Psoas muscle (tissue), 7 donors: ENCODE measurements at regions not wholly inside any gene's neighbourhood (a gene's known extent, or its start where the extent isn't known, plus 50 kb on each side); places are given as distances from the start of the nearest gene placed in this dataset.

Experiments
- ATAC-seq, 4 donors: fragments of 200-7000 bp; cut with Tn5 transposase; one replicate each; pipeline ENCODE4 v1.9.1; 2020; ENCODE audit warnings: moderate library complexity in 3 of 4, mild to moderate bottlenecking in 2 of 4
- DNase-seq, 2 donors: peaks; one replicate each; pipeline ENCODE4 v3.0.0-alpha.2; 2020
- H3K27ac ChIP-seq: fragments of 200-600 bp; one replicate; pipeline ENCODE4 v1.8.0; 2022
- H3K27me3 ChIP-seq, 3 donors: fragments of 200-600 bp in 1 of 3; one replicate each; pipeline versions ENCODE4 v1.6.1 to v1.8.0; 2013 to 2022; ENCODE audit warnings: low read length in 2 of 3, mild to moderate bottlenecking in 2 of 3, moderate library complexity in 1 of 3; ENCODE audit not compliant: insufficient read depth in 3 of 3
- H3K36me3 ChIP-seq, 2 donors: fragments of 200-600 bp in 1 of 2; one replicate each; pipeline versions ENCODE4 v1.6.1 to v1.8.0; 2013 to 2022; ENCODE audit warnings: low read depth in 1 of 2, mild to moderate bottlenecking in 1 of 2, moderate library complexity in 1 of 2; ENCODE audit not compliant: insufficient read depth in 1 of 2
- H3K4me1 ChIP-seq: fragments of 200-600 bp; one replicate; pipeline ENCODE4 v1.8.0; 2022
- H3K4me3 ChIP-seq: fragments of 200-600 bp; one replicate; pipeline ENCODE4 v1.8.0; 2022; ENCODE audit warnings: mild to moderate bottlenecking
- H3K9me3 ChIP-seq: fragments of 200-600 bp; one replicate; pipeline ENCODE4 v1.8.0; 2022
- WGBS, 3 donors: extraction: QIAGEN DNeasy Blood & Tissue Kit; methylation state at CpG; one replicate each; pipeline versions ENCODE4 v1.1.6 to v1.1.7; 2013; 5-methylcytosine and 5-hydroxymethylcytosine counted together
- intact Hi-C, 2 donors: fragments of 100-400 bp; cut with DNase I; formaldehyde crosslinking; loops; one replicate each; pipeline versions ENCODE4 v1.11.0 to v1.14.2; 2022
- TF ChIP-seq, protein P1 (sequence below): fragments of 200-600 bp; IDR thresholded peaks from one replicate; pipeline ENCODE4 v1.8.0; 2022; ENCODE audit warnings: antibody characterized with exemption
- donor health status: healthy with polysubstance abuse.
- donor health status: DM: no; HTN: no; CAD: no; lungs with moderate emphysema.
- donor health status: Bipolar disorder and iron deficiency.
- donor health status: healthy.
- donor health status: DM: yes; HTN: yes; CAD: no.
- donor health status: DM: no; HTN: no; CAD: no.
- donor health status: DM: yes; HTN: yes; CAD: no.

DNA sequence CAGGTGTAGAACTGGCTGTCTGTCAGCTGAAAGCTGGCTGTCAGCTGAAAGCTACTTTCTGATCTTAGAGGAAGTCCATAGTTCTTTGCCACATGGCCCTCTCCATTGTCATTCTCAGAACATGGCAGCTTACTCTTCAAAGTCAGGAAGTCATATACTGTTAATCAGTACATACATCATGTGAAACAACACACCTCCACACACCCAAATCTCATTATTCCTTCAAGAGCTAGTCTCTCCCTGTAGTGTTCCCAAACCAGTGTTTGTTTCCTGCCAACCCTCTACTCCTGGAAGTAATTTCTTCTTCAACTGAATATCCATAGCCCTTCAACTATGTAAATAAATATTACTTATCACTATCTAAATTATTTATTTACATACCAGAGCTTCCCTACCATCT, 58.9 kb downstream of the OR5AK2 start:
- intact Hi-C loops = no loop called here
- ATAC-seq (no peak), DNase-seq (no peak)
- Histone ChIP-seq H3K27me3 (no peaks in the 10 kb centered on the region), H3K36me3 (no peaks in the 10 kb centered on the region), H3K4me1 (no peaks in the 10 kb centered on the region), H3K4me3 (no peak overlapping the region), H3K9me3 (no peaks in the 10 kb centered on the region), H3K27ac (no peak overlapping the region)
- TF ChIP-seq, protein P1, sequence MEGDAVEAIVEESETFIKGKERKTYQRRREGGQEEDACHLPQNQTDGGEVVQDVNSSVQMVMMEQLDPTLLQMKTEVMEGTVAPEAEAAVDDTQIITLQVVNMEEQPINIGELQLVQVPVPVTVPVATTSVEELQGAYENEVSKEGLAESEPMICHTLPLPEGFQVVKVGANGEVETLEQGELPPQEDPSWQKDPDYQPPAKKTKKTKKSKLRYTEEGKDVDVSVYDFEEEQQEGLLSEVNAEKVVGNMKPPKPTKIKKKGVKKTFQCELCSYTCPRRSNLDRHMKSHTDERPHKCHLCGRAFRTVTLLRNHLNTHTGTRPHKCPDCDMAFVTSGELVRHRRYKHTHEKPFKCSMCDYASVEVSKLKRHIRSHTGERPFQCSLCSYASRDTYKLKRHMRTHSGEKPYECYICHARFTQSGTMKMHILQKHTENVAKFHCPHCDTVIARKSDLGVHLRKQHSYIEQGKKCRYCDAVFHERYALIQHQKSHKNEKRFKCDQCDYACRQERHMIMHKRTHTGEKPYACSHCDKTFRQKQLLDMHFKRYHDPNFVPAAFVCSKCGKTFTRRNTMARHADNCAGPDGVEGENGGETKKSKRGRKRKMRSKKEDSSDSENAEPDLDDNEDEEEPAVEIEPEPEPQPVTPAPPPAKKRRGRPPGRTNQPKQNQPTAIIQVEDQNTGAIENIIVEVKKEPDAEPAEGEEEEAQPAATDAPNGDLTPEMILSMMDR = no peak

DNA sequence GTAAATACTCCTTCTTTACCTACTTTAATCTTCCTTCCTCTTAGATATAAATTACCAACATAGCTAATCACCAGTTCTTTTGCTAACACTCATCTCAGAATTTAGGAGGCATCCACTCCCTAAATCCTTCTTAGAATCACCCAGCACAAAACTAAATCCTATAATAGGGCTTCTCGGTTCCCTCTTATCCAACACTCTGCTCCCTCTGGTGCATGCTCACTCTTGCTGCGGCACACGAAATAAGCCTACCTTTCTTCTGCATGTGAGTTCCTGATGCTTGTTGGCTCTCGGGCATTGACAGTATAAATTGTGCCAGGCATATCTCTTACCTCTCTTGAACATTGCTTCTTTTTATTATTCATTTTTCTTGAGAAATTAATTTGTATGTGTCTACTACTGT, 61.0 kb downstream of the OR5AK2 start:
- Histone ChIP-seq H3K4me3 (no peak overlapping the region), H3K4me1 (no peaks in the 10 kb centered on the region), H3K9me3 (no peaks in the 10 kb centered on the region), H3K27ac (no peak overlapping the region), H3K27me3 (no peaks in the 10 kb centered on the region), H3K36me3 (no peaks in the 10 kb centered on the region)
- DNase-seq (no peak), ATAC-seq (no peak)
- TF ChIP-seq, protein P1 = no peak
- WGBS, 3 donors = 76 to 79% (median 77%) methylated on average over 4 of the region's 4 CpGs
- intact Hi-C loops = no loop called here

DNA sequence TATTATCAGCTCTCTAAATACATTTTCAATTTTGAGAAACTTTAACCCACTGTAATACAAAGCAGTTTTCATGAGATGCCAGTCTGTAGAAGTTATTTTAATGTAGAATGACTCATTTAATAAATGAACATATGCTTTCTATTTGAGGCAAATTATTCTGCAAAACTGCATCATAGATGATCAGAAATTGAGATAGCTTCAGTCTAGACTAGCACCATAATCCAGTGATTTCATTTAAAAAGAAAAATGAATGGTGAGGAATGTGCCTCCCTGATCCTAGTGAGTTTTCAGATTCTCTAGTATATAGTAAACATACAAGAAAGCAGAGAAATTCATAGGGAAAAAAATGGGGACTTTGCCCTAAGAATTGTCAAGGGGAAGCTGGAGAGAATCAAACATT, 66.1 kb downstream of the OR5AK2 start:
- DNase-seq = no peak
- intact Hi-C loops = no loop called here
- no peaks in the 10 kb centered on the region for H3K4me1 ChIP-seq
- H3K27me3 ChIP-seq = no peaks in the 10 kb centered on the region
- H3K4me3 ChIP-seq = no peak overlapping the region
- no peaks in the 10 kb centered on the region for H3K36me3 ChIP-seq
- H3K27ac ChIP-seq = no peak overlapping the region
- no peak for ATAC-seq
- H3K9me3 ChIP-seq = no peaks in the 10 kb centered on the region
- TF ChIP-seq, protein P1 = no peak

DNA sequence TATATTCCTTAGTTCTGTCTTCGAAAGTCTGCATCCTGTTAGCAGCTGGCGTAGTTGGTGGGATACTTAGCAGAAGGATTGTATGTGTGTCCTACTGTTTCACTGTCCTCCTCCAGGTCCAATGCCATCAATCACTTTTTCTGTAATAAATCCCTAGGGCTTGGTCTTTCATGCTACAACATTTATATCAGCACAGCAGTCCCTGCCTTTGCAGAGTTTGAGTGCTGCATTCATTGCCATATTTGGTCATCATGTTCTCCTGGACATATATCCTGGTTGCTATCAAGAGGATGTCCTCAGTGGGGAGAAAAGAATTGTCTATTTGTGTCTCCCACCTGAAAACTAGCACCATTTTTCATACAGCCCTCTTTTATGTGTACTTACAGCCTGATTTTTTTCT, 67.0 kb downstream of the OR5AK2 start:
- TF ChIP-seq, protein P1 = no peak
- no peaks in the 10 kb centered on the region for H3K36me3 ChIP-seq
- ATAC-seq (no peak), DNase-seq (no peak)
- no peak overlapping the region for H3K4me3 ChIP-seq
- WGBS, 3 donors = 76 to 95% (median 90%) methylated on average over 2 of the region's 2 CpGs
- no peaks in the 10 kb centered on the region for H3K27me3 ChIP-seq
- no peaks in the 10 kb centered on the region for H3K4me1 ChIP-seq
- H3K27ac ChIP-seq = no peak overlapping the region
- intact Hi-C loops = no loop called here
- H3K9me3 ChIP-seq = no peaks in the 10 kb centered on the region

DNA sequence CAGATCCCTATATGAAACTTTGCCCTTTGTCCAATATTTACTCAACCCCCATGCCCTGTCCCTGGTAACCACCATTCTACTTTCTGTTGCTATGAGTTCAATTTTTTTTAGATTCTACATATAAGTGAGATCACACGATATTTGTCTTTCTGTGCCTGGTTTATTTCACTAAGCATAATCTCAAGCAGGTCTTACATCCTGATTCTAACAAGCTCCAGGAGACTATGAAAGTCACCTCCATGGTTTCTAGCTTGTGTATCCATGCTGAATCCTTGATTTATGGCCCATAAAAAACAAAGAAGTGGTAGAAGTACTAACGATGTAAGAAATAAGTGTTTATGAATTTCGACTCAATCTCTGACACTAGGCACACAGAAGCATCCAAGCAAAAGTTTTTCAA, 68.0 kb downstream of the OR5AK2 start:
- H3K4me3 ChIP-seq = no peak overlapping the region
- intact Hi-C loops = no loop called here
- H3K4me1 ChIP-seq = no peaks in the 10 kb centered on the region
- TF ChIP-seq, protein P1 = no peak
- H3K27me3 ChIP-seq = no peaks in the 10 kb centered on the region
- no peaks in the 10 kb centered on the region for H3K36me3 ChIP-seq
- 66 to 81% (median 70%) methylated on average over 3 of the region's 3 CpGs for WGBS, 3 donors
- DNase-seq (no peak), ATAC-seq (no peak)
- H3K27ac ChIP-seq = no peak overlapping the region
- no peaks in the 10 kb centered on the region for H3K9me3 ChIP-seq
